GF-D8 (cell line): ENCODE measurements at regions not wholly inside any gene's neighbourhood (a gene's known extent, or its start where the extent isn't known, plus 50 kb on each side); places are given as distances from the start of the nearest gene placed in this dataset.

Experiments used
- DNase-seq: peaks from one replicate; lab custom pipeline; 2025; lab: John Stamatoyannopoulos, UW

DNA sequence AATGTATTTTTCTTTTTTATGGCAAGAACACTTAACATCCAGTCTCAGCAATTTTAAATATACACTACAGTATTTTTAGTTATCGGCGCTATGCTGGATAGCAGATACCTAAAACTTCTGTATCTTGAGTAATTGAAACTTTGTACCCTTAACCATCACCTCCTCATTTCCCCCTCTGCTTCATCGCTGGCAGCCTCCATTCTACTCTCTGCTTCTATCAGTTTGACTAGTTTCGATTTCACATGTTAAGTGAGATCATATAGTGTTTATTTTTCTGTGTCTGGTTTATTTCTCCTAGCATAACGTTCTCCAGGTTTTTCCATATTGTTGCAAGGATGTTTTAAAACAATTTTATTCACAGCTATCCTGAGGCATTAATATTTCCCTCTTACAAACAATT is 340.8 kb upstream of the SLC10A2 start:
- no peak for DNase-seq

DNA sequence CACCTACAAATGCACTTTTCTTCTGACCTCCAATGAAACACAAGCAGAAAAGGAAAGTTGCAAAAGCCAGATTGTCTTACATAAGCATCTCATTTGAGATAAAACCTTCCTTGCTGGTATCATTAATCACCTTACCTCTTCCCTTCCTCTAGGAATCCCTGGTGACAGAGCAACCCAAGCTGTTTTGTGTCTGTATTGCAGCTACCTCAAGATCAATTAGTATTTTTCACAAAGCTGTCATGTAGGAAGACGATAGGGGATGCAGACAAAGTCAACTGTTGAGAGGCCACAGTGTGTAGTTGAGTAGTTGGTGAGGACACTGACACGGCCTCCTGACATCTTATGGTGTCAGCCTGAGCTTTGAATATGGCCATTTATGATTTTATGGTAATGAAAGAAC is 339.1 kb upstream of the SLC10A2 start:
- DNase-seq: no peak

DNA sequence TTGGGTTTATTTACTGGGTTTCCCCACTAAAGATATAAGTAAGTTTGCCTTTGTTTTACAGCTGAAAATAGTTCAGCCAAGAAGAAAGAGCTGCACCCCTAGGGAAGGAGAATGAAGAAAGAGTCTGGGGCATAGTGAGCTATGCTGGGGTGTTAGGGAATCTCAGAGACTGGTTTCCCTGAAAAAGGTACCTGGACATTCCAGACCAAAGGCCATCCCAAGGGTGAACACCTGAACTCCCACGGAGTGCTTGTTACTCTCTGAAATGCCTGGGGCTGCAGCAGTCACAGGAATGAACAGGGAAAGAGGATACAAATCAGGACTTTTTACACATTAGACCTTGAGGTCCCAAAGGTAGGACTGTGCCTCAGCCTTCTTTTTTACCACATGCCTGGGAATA is 337.6 kb upstream of the SLC10A2 start:
- no peak for DNase-seq

DNA sequence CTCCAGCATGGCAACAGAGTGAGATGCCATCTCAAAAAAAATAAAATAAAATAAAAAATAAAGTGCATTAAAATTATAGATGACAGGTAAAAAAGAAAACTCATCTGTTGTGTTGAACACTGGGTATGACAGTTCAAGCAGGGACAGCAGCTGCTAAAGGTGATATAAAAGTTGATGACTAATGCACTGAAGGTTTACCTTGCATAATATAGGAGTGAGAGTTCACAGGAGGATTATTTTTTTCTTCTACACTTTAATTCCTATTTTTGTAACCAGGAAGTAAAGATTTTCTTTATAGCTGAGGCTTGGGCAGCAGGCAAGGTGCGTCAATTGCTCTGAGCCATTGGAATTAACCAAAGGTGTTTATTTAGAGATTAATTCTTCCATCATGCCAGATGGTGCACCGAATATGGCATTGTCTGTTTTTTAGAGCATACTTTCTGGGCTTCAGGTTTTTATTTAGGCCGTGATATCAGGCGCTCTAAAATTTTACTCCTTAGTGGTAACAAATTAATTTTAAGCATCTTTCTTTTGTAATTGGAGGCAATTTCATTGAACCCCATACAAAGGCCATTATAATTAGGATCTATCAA is 337.0 kb upstream of the SLC10A2 start:
- DNase-seq: no peak

DNA sequence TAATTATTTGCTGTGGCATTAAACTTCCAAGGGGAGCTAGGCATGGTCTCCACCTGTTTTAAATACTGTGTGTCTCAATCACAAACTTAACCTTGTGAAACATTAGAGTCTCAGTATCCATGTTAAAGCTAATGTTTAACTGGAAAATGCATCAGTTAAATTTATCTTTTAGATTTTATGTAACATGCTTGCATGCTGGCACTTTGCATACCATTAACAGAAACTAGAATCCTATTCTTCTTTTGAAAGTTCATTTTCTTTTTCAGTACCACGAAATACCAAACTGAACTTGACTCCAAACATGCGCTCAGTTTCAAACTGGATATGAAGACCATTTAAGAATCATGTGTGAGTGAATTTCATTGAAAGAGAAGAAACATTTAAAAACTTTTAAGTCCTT is 328.9 kb upstream of the SLC10A2 start:
- DNase-seq: no peak

DNA sequence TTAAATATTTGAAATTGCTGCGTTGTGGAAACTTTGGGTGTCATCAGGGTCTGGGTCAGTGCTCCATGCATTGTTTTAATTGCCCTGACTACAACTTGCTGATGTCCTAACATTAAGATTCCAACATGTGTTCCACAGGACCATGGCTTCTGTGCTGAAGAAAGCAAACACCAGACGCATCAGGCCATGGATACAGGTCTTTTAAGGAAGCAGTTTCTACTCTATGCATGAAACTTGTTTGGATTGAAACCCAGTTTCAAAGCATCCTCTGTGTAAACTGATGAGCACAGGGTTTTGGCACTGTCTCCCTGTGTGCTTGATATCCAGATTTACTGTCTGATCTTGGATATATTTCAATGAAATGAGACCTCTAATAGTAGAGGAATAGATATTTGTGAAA is 328.4 kb upstream of the SLC10A2 start:
- no peak for DNase-seq

DNA sequence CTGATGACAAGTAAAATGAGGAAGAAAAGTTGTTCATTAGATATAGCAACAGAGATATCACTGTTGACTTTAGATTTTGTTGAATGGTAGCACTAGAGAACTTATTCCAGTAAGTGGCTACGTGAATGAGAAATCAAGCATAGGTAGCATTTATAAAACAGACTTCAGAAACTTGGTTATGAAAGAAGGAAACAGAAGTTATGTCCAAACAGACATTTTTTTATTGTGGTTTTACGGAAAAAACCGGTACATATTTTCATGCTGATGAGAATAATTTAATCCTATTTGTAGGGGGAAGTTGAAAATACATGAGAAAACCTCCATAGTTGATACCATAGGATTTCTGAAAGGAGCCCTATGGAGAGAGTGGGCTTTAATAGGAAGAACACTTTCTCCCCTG is 325.7 kb upstream of the SLC10A2 start:
- DNase-seq: no peak

DNA sequence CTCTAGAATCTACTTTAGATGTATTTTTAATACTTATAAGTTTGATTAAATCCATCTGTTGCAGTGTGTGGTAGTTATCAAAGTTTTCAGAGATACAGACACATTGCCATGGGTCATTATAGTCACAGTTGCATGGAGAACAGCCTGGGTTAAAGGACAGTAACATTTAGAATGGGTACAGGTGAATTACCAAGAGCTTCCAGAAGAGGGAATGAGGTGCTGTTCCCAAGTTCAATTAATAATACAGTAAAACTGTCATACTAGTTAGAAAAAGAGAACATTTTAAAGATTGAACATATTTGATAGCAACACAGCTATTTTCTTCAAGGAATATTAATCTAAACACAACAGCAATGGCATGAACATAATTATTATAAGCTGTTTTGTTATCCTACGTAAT is 322.6 kb upstream of the SLC10A2 start:
- DNase-seq: no peak

DNA sequence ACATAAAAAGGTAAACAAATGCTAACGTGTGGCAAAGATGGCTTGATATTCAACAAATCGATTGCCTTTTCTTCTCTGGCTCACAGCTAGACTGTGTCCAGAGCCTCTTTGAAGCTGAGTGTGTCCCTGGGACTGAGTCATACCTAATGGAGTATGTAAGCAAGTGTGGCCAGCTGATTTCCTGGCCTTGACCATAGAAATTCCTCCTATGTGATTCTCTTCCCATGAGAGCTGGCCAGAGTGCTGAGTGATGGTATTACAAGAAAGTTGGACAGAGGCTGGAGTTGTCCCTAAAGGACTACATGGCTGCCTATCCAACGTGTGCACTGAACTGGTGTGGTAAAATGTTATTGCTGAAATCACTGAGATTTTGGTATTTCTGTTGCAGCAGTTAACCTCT is 320.1 kb upstream of the SLC10A2 start:
- no peak for DNase-seq

DNA sequence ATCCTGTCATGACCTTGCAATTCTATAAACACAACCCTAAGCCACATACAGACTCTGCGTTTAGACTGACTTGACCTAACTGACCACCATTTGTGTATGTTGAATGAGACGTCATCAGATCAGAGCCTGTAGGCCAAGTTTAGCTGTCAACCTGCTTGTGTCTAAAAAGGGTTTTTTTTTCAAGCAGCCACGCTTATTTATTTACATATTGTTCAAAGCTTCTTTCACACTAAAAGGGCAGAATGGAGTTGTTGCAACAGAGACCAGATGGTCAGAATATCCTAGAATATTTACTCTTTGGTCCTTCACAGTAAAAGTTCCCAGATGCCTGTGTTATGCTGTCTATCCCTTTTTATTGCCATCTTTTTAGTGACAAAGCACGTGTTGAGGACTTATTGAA is 307.7 kb upstream of the SLC10A2 start:
- DNase-seq: no peak

DNA sequence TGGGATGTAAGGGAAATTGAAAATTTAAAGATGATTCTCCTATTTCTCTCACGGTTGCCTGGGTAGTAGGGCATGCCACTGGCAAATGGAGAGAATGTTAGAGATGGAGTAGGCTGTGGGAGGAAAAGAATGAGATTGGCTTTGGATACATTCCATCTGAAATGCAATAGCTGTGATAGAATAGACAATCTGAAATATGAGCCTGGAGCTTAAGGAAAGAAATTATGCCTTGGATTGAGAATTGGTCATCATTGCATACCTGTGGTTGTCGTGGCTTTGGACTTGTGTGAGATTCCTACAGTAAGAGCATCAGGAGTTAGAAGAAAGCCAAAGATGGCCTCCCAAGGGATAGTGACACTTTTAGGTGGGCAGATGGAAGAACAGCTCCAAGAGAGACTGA is 305.1 kb upstream of the SLC10A2 start:
- DNase-seq: no peak

DNA sequence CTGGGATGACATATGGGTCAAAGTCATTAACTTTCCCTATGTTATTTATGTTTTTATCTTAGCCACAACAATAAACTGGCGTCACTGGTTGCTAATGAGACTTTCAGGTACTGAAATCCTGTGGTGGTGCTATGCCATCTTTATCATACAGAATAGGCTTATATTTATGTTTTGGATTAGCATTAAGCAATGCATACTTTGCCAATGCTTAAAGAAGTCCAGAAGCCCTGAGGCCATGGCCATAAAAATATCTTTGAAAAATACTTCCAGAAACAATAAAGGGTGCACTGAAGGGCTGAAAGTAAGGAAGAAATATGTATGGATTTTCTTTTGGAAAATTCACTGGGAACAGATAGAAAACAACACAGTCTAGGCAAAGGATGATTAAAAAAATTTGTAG is 304.6 kb upstream of the SLC10A2 start:
- DNase-seq: no peak

DNA sequence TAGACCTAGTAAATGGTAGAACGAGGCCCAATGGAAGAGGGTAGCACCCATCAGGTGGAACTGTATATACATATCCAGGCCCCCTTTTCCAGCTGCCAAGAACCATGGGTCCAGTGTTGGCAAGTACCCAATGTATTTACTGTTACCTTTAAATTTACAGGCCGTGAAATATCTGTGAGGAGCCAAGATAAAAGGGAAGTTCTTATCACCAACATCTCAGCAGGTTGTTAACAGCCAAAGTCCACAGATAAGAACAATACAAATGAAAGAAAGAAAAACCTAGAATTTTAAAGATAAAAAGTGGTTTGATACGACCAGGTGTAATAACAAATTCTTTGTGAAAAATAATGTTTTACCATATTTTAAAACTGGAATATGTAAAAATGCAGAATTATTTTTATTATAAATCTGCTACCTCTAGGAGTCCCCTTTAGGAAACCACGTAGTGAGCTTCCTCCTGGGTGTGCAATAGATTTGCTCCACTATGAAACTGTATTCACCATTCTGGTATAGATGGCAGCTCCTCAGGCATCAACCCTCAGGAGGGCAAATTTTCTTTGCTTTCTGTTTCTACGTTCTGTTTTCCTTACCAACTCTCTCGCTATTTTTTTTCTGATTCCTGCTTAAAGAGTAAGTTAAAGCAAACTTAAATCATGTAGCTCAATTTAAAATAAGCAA is 292.2 kb upstream of the SLC10A2 start:
- no peak for DNase-seq

DNA sequence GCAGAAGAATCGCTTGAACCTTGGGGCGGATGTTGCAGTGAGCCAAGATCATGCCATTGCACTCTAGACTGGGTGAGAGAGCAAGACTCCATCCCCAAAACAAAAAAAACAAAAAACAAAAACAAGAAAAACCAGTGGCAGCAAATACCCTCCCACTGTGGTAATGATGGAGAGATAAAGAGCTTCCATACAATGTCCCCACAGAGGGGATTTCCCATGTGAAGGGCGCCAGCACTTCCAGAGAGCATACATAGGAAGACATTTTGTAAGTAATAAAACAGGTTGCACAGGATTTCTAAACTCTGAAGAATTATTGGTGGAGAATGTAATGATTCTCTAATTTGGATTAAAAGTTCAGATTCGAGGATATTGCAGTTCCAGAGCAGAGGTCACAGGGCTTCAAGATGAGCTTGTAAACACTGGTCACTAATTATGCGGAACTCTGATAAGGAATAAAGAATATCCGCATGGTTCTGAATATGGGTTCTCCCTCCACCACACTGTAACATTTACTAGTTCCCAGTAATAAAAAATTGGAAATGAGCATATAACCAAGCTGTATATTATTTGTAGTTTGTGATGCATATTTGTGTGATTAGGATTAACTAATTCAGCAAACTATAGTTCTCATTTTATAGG is 290.1 kb upstream of the SLC10A2 start:
- DNase-seq: no peak

DNA sequence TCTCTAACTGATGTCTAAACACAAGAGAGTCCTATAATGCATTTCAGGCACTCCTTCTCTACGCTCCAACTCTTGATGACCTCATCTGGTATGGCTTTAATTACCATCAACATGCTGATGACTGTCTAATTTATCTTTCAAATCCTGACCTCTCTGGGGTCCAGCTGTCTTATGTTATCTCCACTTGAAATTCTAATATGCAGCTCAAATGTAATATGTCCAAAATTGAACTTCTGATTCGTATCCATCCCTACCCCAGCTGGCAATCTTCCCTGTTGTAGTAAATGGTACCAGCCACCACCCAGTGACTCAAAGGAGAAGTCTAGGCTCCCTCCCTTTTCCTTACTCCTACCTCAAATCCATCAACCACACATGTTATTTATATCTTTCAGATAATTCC is 288.0 kb upstream of the SLC10A2 start:
- no peak for DNase-seq

DNA sequence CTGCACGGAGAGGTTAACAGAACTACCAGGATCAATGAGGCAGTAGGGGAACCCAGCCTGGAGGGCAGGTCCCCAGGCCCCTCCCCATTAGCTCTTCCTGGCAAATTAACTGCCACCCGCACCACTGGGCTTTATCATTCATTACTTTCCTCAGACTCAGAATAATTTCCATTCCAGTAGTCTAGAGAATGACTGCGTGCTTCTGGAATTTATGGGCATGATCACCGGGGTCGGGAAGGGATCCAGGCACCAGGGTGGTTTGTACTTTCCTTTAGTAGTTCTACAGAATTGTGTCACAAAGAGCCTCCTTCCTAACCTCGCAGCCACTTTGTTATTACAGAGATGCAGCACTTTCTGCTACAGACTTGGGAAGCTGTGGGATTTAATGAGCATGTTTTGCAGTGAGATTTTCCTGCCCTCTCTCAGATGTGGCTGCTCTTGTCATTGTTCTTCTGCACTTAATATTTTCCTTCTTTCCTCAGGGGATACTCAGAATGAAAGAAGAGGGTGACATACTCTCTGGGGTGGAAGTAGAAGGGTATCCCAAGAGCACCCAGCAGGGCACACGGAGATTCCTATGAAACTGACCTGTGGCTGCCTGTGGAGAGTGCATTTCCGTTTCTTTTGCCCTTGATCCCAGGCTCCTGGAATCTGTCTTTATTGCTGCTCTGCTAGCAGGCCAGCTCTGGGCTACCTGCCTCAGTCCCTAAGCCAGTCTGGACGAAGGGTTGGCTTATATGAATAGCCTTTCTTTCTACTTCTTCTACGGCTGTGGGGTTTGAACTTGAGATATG is 285.0 kb upstream of the SLC10A2 start:
- no peak for DNase-seq

DNA sequence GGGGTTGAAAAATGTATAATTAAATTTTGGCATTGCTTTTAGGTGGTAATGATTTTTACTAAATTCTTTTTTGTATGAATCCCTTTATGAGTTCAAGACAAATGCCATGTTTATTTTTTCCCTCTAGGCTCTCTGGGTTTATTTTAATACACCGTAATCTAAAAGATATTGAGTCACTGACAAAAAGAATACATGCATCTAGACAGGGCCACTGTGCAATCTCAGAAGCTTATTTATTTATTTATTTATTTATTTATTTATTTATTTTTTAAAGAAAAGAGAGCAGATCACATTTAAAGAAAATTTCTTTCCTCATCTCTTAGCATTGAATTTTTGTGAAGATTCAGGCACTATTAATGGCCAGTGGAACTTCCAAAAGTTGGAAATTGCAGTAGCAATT is 283.9 kb upstream of the SLC10A2 start:
- no peak for DNase-seq

DNA sequence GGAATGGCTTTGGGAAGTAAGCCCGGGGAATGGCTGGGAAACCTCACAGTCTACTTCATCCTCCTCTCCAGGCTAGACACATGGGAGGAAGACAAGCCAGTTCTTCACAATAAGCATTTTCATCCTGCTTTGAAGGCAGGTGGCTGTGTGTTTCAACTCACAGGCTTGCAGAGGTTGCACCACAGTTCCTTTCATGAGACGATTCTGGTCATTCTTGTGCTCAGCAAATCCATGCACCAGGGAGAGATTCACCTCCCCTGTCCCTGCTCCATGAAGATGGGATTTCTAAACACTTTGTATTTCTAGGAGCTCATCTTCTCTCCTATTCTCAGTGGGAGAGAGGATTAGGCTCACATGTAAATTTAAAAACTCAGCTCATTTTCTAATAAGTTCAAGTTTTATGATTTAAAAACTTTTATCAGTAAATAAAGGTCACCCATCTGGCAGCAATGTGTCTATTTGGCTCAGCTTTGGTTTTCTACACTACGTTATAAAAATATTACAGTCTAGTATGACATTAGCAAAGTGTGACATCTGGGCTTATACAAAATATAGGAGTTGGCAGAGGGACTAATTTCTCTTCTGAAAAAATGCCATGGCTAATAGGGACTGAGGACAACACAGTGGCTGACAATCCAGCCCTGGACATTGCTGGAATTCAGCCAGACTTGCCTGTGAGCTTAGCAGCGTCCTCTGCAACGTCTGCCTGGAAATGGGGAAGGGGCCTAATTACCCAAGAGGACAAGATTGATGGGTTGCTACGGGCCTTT is 283.2 kb upstream of the SLC10A2 start:
- DNase-seq: no peak

DNA sequence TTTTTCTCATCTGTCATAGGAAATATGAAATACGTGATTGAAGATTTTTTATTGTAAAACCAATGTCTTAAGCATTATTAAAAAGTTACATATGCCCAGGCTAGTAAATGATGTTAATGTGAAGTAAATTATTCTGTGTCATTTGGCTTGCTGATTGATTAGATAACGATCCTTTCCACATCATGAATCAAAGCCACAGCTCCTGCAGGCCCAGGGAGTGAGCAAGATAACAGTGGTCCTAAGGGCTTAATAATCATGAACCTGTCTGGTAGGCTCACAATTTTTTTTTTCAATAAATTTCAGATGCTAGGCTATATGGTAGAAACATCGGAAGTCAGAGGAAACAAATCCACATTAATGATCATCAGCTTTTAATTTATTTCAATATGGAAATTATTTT is 269.0 kb upstream of the SLC10A2 start:
- DNase-seq: no peak

DNA sequence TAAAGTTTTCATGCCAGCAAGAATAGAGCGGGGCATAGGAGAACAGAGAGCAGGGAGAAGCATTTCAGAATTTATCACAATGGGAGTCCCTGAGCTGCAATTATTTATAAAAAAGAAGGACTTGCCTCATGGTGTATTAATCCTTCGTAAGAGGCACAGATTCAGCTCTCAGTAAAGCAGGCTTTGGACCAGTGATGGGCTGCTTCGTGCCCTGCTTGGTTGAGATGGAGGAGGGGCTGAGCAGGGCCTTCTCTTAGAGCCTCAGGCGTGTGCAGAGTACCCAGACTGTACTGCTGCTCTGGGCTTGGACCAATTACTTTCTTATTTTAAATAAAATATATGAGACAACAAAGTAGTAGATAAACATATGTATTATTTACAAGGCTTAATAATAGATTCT is 265.7 kb upstream of the SLC10A2 start:
- no peak for DNase-seq

DNA sequence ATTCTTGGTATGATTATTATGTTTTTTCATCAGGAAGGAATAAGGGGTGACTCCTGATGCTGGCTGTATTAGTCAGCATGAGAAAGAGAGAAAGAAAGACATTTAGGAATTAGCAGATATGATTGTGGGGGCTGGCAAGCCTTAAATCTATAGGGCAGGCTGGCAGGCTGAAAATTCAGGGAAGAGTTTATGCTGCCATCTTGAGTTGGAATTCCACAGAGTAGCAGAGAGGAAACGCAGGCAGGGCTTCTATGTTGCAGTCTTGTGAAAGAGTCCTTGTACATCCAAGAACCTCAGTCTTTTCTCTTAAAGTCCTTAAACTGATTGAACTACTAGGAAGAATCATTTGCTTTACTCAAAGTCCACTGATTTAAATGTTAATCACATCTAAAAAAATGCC is 262.7 kb upstream of the SLC10A2 start:
- no peak for DNase-seq

DNA sequence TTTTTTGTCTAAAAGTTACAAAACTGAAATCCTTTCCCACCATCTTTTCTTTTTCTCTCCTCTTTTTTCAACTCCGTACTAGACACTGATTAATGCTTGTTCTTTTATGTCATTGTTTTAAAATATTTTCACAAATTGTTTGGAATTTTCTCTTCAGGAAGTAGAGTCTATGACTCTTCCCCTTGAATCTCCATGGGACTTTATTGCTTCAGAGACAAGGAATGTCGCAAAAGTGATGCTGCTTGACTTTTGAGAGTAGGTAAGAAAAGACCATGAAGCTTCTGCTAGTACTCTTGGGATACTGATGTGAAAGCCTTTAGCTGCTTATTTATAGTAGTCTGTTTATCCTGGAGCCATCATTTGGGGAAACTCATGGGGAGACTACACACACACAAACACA is 260.1 kb upstream of the SLC10A2 start:
- DNase-seq: no peak
